ENCODE measurements at regions not wholly inside any gene's neighbourhood (a gene's known extent, or its start where the extent isn't known, plus 50 kb on each side); places are given as distances from the start of the nearest gene placed in this dataset.
A peak's percentile ranks its signal among the peaks of the same experiment; 100 is the strongest.

GRCh38 chrY:12981074-12981473 is 76.4 kb downstream of the DDX3Y start:
- H3K9me3 Mint-ChIP-seq = no peaks in the 10 kb centered on the region
- H3K4me3 Mint-ChIP-seq = no peak overlapping the region
- no peak overlapping the region for H3K27ac Mint-ChIP-seq
- ATAC-seq (no peak), DNase-seq (ENCODE audit: low spot score in 2 of 2) (no peak)
- H3K36me3 Mint-ChIP-seq = no peaks in the 10 kb centered on the region
- H3K4me1 Mint-ChIP-seq = no peaks in the 10 kb centered on the region

DNA sequence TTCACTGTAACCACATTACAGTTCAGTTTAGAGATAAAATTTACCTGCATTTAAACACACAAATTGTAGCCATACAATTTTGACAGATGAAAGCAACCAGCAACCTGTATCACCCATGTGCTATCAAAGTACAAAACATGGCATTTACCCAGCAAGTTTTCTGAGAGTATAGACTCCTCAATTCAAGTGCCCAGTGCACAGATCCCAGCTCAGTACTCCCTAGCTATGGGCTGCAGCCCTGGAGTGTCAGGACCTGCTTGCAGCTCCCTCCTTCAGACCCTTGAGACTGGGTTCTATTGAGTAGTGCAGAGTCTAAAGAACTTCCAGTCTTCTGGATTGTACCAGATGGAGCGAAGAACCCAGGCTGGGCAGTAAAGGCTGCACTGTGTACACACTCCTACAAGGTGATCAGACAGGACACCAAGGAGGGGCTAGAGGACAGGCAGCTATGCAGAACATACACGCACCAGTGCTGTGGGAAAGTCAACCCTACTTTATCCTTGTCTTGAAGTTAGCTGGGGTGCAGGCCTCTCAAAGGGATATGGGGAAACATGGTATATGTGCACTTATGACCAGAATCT is 77.7 kb downstream of the DDX3Y start:
- Mint-ChIP-seq H3K9me3 (no peaks in the 10 kb centered on the region), H3K27ac (no peak overlapping the region), H3K4me3 (no peak overlapping the region), H3K4me1 (no peaks in the 10 kb centered on the region), H3K36me3 (no peaks in the 10 kb centered on the region)
- DNase-seq (ENCODE audit: low spot score in 2 of 2) (no peak), ATAC-seq (peak; percentile 32)

DNA sequence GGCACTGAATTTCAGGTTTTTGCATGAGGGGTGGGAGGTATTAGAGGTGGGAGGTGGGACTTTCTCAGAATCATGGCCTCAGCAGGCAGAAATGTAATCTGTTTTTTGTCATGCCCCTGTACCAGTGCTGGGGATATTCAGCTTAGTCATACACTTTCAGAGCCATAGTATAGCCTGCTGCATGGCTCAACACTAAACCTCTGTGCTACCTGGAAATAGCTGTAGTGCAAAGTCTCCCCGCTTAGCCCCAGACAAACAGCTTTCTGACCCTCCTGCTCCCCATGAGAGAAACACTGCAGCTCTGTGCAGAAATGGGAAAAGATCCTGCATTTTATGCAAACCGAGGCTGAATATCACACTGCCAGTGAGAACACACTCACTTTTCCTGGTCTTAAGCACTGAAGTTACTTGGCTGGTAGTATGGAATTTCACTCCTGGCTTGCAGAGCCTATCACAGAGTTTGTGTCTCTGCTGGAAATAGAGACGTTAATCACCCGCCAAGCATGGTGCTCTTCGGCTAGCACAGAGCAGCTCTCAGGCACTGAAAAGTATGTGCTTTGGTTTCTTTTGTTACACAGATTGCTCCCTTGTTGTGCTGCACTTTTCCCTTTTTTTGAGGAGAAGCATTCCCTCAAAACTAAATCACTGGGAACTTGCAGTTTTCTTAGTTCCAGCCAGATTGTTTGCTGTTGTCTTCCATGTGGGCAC is 80.1 kb downstream of the DDX3Y start:
- no peaks in the 10 kb centered on the region for H3K4me1 Mint-ChIP-seq

GRCh38 chrY:13017493-13017892 is 112.8 kb downstream of the DDX3Y start:
- no peaks in the 10 kb centered on the region for H3K36me3 Mint-ChIP-seq
- H3K27ac Mint-ChIP-seq = no peak overlapping the region
- H3K9me3 Mint-ChIP-seq = peaks cover 2% of the 10 kb centered on the region
- no peaks in the 10 kb centered on the region for H3K4me1 Mint-ChIP-seq
- no peak for ATAC-seq
- no peak for DNase-seq (ENCODE audit: low spot score in 2 of 2)
- H3K4me3 Mint-ChIP-seq = no peak overlapping the region

More for the DNA sequence above, 80.1 kb downstream of the DDX3Y start:
- DNase-seq (ENCODE audit: low spot score in 2 of 2) (no peak), ATAC-seq (no peak)
- Mint-ChIP-seq H3K4me3 (no peak overlapping the region), H3K36me3 (no peaks in the 10 kb centered on the region), H3K27ac (no peak overlapping the region), H3K9me3 (peaks cover 5% of the 10 kb centered on the region)

DNA sequence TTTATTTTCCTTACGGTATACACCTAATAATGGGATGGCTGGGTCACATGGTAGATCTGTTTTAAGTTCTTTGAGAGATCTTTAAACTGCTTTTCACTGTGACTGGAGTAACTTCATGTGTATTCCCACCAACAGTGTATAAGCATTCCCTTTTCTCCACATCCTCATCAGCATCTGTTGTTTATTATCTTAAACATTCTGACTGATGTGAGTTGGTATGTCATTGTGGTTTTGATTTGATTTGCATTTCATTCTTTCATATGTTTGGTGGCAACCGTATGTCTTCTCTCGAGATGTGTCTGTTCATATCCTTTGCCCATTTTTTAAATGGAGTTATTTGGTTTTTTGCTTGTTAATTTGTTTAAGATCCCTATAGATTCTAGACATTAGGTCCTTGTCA is 114.8 kb downstream of the DDX3Y start:
- DNase-seq (ENCODE audit: low spot score in 2 of 2) = no peak
- Mint-ChIP-seq H3K36me3 (no peaks in the 10 kb centered on the region), H3K9me3 (no peaks in the 10 kb centered on the region), H3K27ac (no peak overlapping the region), H3K4me3 (no peak overlapping the region), H3K4me1 (no peaks in the 10 kb centered on the region)
- ATAC-seq = no peak

GRCh38 chrY:13020839-13021238 is 116.2 kb downstream of the DDX3Y start:
- H3K27ac Mint-ChIP-seq = no peak overlapping the region

DNA sequence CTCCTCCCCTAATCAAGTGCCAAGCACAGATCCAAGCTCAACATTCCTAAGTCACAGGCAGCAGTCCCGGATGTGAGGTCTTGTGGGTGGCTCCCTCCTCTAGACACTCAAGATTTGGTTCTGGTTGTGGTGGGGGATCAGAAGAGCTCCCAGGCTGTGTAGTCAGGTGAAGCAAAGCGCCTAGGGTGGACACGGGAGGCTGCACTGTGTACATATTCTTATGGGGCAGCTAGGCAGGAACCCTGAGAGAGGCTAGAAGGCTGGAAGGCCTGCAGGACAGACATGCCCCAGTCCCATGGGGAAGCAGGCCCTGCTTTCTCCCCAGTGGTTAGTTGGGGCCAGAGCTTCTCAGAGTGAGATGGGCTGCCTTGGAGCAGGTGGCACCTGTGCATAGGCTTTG is 118.9 kb downstream of the DDX3Y start:
- DNase-seq (ENCODE audit: low spot score in 2 of 2) (no peak), ATAC-seq (no peak)
- Mint-ChIP-seq H3K4me1 (no peaks in the 10 kb centered on the region), H3K36me3 (no peaks in the 10 kb centered on the region), H3K27ac (no peak overlapping the region), H3K4me3 (no peak overlapping the region), H3K9me3 (peaks cover 5% of the 10 kb centered on the region)

More at GRCh38 chrY:13020839-13021238, 116.2 kb downstream of the DDX3Y start:
- no peak for DNase-seq (ENCODE audit: low spot score in 2 of 2)
- no peak for ATAC-seq
- Mint-ChIP-seq H3K36me3 (no peaks in the 10 kb centered on the region), H3K9me3 (peaks cover 2% of the 10 kb centered on the region), H3K4me3 (no peak overlapping the region), H3K4me1 (no peaks in the 10 kb centered on the region)

DNA sequence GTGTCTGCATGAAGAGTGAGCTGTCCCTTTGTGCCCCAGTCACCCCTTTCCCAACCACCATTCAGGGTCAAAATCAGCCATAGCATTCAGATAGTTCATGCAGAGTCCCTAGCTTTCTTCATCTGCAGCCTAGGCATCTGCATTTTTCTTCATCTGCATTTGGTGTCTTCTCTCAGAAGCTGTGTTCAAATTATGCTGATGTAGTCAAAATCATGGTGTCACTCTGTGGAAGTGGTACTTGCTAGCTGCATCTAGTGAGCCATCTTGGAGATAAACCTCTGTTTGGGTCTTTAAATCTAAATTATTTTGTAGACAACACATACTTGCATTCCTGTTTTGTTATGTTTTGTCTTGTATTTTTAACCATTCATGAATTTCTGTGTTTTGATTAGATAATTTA is 119.8 kb downstream of the DDX3Y start:
- H3K4me3 Mint-ChIP-seq = no peak overlapping the region
- no peaks in the 10 kb centered on the region for H3K36me3 Mint-ChIP-seq
- H3K9me3 Mint-ChIP-seq = peaks cover 5% of the 10 kb centered on the region
- DNase-seq (ENCODE audit: low spot score in 2 of 2) (no peak), ATAC-seq (no peak)
- no peak overlapping the region for H3K27ac Mint-ChIP-seq
- H3K4me1 Mint-ChIP-seq = no peaks in the 10 kb centered on the region

- no peak for ATAC-seq
- no peak overlapping the region for H3K4me3 Mint-ChIP-seq
- H3K9me3 Mint-ChIP-seq = peaks cover 5% of the 10 kb centered on the region
- H3K36me3 Mint-ChIP-seq = no peaks in the 10 kb centered on the region
- no peak overlapping the region for H3K27ac Mint-ChIP-seq
- DNase-seq (ENCODE audit: low spot score in 2 of 2) = no peak
- H3K4me1 Mint-ChIP-seq = no peaks in the 10 kb centered on the region
These were observed 122.2 kb downstream of the DDX3Y start for GRCh38 chrY:13026906-13027305.

DNA sequence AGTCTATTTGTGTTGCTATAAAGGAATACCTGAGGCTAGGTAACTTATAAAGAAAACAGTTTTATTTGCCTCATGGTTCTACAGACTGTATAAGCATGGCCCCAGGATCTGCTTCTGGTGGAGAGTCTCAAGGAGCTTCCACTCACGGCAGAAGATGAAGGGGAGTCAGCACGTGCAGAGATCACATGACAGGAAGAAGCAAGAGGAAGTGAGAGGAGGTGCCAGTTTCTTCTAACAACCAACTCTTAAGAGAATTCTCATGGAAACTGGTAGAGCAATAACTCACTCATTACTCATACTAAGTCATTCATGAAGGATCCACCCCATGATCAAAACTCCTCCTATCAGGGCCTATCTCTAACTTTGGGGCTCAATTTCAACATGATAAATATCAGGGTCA is 135.6 kb downstream of the DDX3Y start:
- Mint-ChIP-seq H3K27ac (no peak overlapping the region), H3K9me3 (peaks cover 5% of the 10 kb centered on the region), H3K36me3 (no peaks in the 10 kb centered on the region), H3K4me1 (no peaks in the 10 kb centered on the region), H3K4me3 (no peak overlapping the region)
- DNase-seq (ENCODE audit: low spot score in 2 of 2) = no peak
- ATAC-seq = no peak

- Mint-ChIP-seq H3K4me3 (no peak overlapping the region), H3K4me1 (no peaks in the 10 kb centered on the region), H3K36me3 (no peaks in the 10 kb centered on the region), H3K27ac (no peak overlapping the region), H3K9me3 (no peaks in the 10 kb centered on the region)
- ATAC-seq (no peak), DNase-seq (ENCODE audit: low spot score in 2 of 2) (no peak)
These were observed 148.8 kb downstream of the DDX3Y start for GRCh38 chrY:13053501-13053900.

- Mint-ChIP-seq H3K27ac (no peak overlapping the region), H3K36me3 (no peaks in the 10 kb centered on the region), H3K9me3 (peaks cover 2% of the 10 kb centered on the region), H3K4me3 (no peak overlapping the region), H3K4me1 (no peaks in the 10 kb centered on the region)
- ATAC-seq = no peak
- DNase-seq (ENCODE audit: low spot score in 2 of 2) = no peak
These were observed 161.7 kb downstream of the DDX3Y start for GRCh38 chrY:13066372-13066771.

- Mint-ChIP-seq H3K4me3 (no peak overlapping the region), H3K27ac (no peak overlapping the region), H3K4me1 (no peaks in the 10 kb centered on the region), H3K36me3 (no peaks in the 10 kb centered on the region), H3K9me3 (peaks cover 6% of the 10 kb centered on the region)
- ATAC-seq (no peak), DNase-seq (ENCODE audit: low spot score in 2 of 2) (no peak)
These were observed 164.0 kb downstream of the DDX3Y start for GRCh38 chrY:13068696-13069095.

DNA sequence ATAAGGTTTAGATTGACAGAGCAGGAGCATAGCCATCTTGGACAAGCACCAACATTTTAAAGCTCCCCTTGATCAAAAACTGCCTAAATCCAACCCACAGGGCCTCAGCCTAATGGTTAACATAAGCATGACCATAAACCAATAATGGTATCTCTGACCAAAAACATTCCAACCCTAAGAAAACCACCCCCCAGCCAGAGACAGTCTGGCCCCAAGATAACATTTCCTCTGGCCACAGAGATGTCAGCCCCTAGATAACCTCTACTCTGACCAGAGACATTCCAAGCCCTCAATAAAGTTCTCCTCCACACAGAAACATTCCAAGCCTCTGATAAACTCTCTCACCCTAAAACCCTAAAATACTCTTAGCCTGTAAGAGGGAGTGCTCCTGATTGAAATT is 164.4 kb downstream of the DDX3Y start:
- no peak overlapping the region for H3K4me3 Mint-ChIP-seq
- H3K4me1 Mint-ChIP-seq = no peaks in the 10 kb centered on the region
- no peak overlapping the region for H3K27ac Mint-ChIP-seq
- no peaks in the 10 kb centered on the region for H3K36me3 Mint-ChIP-seq
- DNase-seq (ENCODE audit: low spot score in 2 of 2) (no peak), ATAC-seq (no peak)
- peaks cover 10% of the 10 kb centered on the region for H3K9me3 Mint-ChIP-seq

- Mint-ChIP-seq H3K4me3 (no peak overlapping the region), H3K4me1 (no peaks in the 10 kb centered on the region), H3K9me3 (no peaks in the 10 kb centered on the region), H3K27ac (no peak overlapping the region), H3K36me3 (no peaks in the 10 kb centered on the region)
- ATAC-seq (no peak), DNase-seq (ENCODE audit: low spot score in 2 of 2) (no peak)
These were observed 178.1 kb downstream of the DDX3Y start for GRCh38 chrY:13082748-13083147.

- no peak overlapping the region for H3K27ac Mint-ChIP-seq
- H3K36me3 Mint-ChIP-seq = no peaks in the 10 kb centered on the region
- DNase-seq (ENCODE audit: low spot score in 2 of 2) (no peak), ATAC-seq (no peak)
- peaks cover 7% of the 10 kb centered on the region for H3K4me1 Mint-ChIP-seq
- no peak overlapping the region for H3K4me3 Mint-ChIP-seq
- H3K9me3 Mint-ChIP-seq = peaks cover 8% of the 10 kb centered on the region
These were observed 186.9 kb downstream of the DDX3Y start for GRCh38 chrY:13091575-13091974.
